ENCODE measurements at regions not wholly inside any gene's neighbourhood (a gene's known extent, or its start where the extent isn't known, plus 50 kb on each side); places are given as distances from the start of the nearest gene placed in this dataset.
"Not testable (repeated sequence)": the region's sequence is repeated elsewhere in the genome, so short reads cannot be mapped to it uniquely, and the experiment has no call there.

DNA sequence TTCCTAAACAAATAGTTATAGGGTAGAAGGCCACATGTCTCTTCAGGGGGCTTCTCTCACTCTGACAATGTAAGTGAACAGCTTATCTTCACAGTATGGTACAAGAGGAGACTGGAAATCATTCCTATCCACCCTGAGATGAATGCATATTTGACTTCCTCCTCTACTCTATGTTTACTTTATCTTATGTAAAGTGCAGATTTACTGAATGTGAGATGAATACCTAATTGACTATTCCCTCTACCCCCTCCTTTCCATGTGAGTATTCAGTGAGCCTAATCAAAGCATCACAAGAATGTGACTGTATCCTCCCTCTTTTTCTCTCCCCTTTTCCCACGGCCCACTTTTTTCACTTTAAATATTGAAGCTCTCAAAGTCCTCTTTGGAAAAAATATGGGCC lies 132.5 kb downstream of the BACH1 start:
- Mint-ChIP-seq H3K4me3 (no peak overlapping the region), H3K27ac (no peak overlapping the region), H3K36me3 (no peaks in the 10 kb centered on the region), H3K27me3 (no peaks in the 10 kb centered on the region), H3K9me3 (peaks cover 4% of the 10 kb centered on the region), H3K4me1 (ENCODE audit: unreplicated experiment) (peaks cover 18% of the 10 kb centered on the region)
- DNase-seq (ENCODE audit: extremely low spot score, unreplicated experiment) = no peak
- TF ChIP-seq, protein P1, sequence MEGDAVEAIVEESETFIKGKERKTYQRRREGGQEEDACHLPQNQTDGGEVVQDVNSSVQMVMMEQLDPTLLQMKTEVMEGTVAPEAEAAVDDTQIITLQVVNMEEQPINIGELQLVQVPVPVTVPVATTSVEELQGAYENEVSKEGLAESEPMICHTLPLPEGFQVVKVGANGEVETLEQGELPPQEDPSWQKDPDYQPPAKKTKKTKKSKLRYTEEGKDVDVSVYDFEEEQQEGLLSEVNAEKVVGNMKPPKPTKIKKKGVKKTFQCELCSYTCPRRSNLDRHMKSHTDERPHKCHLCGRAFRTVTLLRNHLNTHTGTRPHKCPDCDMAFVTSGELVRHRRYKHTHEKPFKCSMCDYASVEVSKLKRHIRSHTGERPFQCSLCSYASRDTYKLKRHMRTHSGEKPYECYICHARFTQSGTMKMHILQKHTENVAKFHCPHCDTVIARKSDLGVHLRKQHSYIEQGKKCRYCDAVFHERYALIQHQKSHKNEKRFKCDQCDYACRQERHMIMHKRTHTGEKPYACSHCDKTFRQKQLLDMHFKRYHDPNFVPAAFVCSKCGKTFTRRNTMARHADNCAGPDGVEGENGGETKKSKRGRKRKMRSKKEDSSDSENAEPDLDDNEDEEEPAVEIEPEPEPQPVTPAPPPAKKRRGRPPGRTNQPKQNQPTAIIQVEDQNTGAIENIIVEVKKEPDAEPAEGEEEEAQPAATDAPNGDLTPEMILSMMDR (conservative IDR thresholded peaks at IDR 0.05) = no peak

DNA sequence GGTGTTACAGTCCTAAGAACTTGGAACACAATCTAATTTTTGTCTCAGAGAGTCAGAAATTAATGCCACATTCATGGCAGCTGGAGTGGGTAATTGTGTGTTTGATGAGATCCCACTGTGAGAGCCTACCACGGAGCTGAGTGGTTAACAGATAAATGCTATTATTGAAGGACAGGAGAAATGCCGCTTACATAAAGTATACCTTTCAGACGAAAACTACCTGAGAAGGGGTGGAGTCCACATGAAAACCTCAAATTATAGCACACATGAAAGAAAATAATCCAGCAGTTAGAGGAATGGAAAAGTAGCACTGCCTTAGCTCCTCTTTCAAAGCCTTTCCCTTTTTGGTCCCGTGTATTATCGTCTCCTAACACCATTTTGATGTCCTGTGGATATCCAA lies 133.0 kb downstream of the BACH1 start:
- peaks cover 4% of the 10 kb centered on the region for H3K9me3 Mint-ChIP-seq
- no peak for DNase-seq (ENCODE audit: extremely low spot score, unreplicated experiment)
- H3K27me3 Mint-ChIP-seq = no peaks in the 10 kb centered on the region
- TF ChIP-seq, protein P1 (conservative IDR thresholded peaks at IDR 0.05) = no peak
- H3K4me1 Mint-ChIP-seq (ENCODE audit: unreplicated experiment) = peaks cover 18% of the 10 kb centered on the region
- no peaks in the 10 kb centered on the region for H3K36me3 Mint-ChIP-seq
- no peak overlapping the region for H3K27ac Mint-ChIP-seq
- H3K4me3 Mint-ChIP-seq = no peak overlapping the region

DNA sequence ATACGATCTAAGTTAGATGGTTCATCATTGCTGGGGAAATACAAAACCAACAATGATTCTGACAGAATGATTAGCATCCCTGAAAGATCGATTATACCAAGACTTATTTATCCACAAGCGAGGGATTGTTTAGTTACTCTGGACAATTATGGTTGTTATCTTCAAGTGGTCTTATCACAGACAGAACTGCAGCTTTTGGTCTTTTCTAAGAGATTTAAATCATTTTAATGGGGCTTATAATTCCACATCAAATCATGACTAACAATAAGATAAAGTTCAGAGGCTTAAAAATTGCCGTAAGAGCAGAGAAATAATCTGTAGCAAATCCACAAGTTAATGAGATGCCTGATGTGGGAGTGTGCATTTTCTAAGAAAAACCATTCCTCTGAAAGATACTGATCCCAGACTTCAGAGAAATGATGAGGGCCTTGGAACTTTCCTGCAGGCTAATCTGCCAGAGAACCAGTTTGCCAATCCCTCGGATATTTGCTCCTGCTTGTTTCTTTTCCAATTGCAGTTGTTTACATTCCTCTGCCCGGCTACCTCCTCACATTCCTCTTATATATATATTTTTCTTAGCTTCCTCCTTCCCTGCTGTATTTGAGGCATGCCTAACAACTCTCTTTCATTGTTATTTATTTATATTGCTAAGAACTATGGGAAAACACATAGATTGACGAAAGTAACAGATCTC lies 134.8 kb downstream of the BACH1 start:
- Mint-ChIP-seq H3K4me3 (no peak overlapping the region), H3K4me1 (ENCODE audit: unreplicated experiment) (peaks cover 18% of the 10 kb centered on the region), H3K27me3 (no peaks in the 10 kb centered on the region), H3K27ac (peak overlapping the region; percentile 32), H3K36me3 (no peaks in the 10 kb centered on the region), H3K9me3 (peaks cover 4% of the 10 kb centered on the region)
- TF ChIP-seq, protein P1 (conservative IDR thresholded peaks at IDR 0.05) = no peak
- DNase-seq (ENCODE audit: extremely low spot score, unreplicated experiment) = no peak

DNA sequence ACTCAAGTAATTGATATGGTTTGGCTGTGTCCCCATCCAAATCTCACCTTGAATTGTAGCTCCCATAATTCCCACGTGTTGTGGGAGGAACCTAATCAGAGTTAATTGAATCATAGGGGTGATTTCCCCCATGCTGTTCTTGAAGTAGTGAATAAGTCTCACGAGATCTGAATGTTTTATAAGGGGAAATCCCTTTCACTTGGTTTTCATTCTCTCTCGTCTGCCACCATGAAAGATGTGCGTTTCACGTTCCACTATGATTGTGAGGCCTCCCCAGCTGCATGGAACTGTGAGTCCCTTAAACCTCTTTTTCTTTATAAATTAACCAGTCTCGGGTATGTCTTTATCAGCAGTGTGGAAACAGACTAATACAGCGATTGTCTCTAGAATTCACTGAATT lies 135.4 kb downstream of the BACH1 start:
- TF ChIP-seq, protein P1 (conservative IDR thresholded peaks at IDR 0.05) = no peak
- H3K9me3 Mint-ChIP-seq = no peaks in the 10 kb centered on the region
- no peak for DNase-seq (ENCODE audit: extremely low spot score, unreplicated experiment)
- no peaks in the 10 kb centered on the region for H3K27me3 Mint-ChIP-seq
- no peak overlapping the region for H3K4me3 Mint-ChIP-seq
- peaks cover 13% of the 10 kb centered on the region for H3K4me1 Mint-ChIP-seq (ENCODE audit: unreplicated experiment)
- peak overlapping the region; percentile 32 for H3K27ac Mint-ChIP-seq
- H3K36me3 Mint-ChIP-seq = no peaks in the 10 kb centered on the region

DNA sequence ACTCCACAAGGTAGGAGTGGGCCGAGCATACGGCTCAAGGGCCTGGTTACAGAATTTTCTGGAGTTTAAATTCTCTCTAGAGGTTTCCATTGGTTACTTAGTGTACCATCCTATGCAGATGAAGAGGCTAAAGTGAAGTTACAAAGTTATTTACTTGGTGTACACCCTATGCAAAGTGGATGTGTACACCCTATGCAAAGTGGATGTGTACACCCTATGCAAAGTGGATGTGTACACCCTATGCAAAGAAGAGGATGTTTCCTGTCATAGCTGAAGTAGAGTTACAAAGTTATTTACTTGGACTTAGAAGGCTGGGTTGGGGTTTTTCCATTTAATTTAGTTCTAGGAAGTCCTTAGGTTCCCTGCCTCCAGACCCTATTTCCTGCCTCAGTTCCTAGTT lies 136.3 kb downstream of the BACH1 start:
- H3K36me3 Mint-ChIP-seq; H3K4me3 Mint-ChIP-seq; DNase-seq (ENCODE audit: extremely low spot score, unreplicated experiment); H3K27ac Mint-ChIP-seq; H3K27me3 Mint-ChIP-seq; H3K9me3 Mint-ChIP-seq: not testable (repeated sequence)
- peaks cover 13% of the 10 kb centered on the region for H3K4me1 Mint-ChIP-seq (ENCODE audit: unreplicated experiment)

DNA sequence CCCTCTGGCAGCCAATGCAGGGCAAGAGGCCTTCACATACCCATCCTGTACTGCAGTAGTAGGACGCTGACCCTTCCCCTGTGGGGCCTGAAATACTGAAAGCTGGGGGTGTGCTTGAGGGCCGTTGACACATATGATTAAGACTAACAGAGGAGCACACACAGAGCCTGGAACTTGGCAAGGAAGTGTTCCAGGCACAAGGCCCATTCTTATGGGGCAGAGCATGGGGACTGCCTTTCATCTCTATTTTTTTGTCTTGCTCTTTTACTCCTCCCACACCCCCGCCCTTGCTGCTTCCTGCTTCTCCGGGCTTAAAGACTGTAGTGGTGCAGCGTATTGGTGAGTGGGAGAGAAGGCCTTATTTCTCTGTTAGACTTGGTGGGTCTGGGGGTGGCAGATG lies 137.4 kb downstream of the BACH1 start:
- Mint-ChIP-seq H3K27me3 (no peaks in the 10 kb centered on the region), H3K4me3 (no peak overlapping the region), H3K9me3 (no peaks in the 10 kb centered on the region), H3K36me3 (no peaks in the 10 kb centered on the region), H3K4me1 (ENCODE audit: unreplicated experiment) (peaks cover 13% of the 10 kb centered on the region), H3K27ac (no peak overlapping the region)
- DNase-seq (ENCODE audit: extremely low spot score, unreplicated experiment) = no peak
- TF ChIP-seq, protein P1 (conservative IDR thresholded peaks at IDR 0.05) = no peak

Measured in type B pancreatic cell (in vitro differentiated cells).